GM23338 (cell line): ENCODE measurements at regions not wholly inside any gene's neighbourhood (a gene's known extent, or its start where the extent isn't known, plus 50 kb on each side); places are given as distances from the start of the nearest gene placed in this dataset.
"Not testable (repeated sequence)": the region's sequence is repeated elsewhere in the genome, so short reads cannot be mapped to it uniquely, and the experiment has no call there.

Experiments
- ATAC-seq: fragments of 200-7000 bp; cut with Tn5 transposase; 3 replicates; pipeline ENCODE4 v1.9.1; 2020
- DNase-seq: peaks from one replicate; pipeline ENCODE4 v3.0.0-alpha.2; 2015; ENCODE audit warnings: low spot score
- H2AFZ ChIP-seq: fragments of 200-600 bp; sonication (generic); 2 replicates; pipeline ENCODE4 v1.8.0; 2016; ENCODE audit warnings: antibody characterized with exemption, mild to moderate bottlenecking, moderate library complexity
- H3F3A ChIP-seq: fragments of 200-600 bp; sonication (generic); replicated peaks from 2 replicates; pipeline ENCODE4 v1.8.0; 2017; ENCODE audit warnings: antibody characterized with exemption, mixed run types, low read depth
- H3K27ac ChIP-seq: fragments of 200-600 bp; sonication (generic); 2 replicates; pipeline ENCODE4 v1.6.1; 2016; ENCODE audit warnings: low read depth
- H3K27me3 ChIP-seq: fragments of 200-600 bp; sonication (generic); 2 replicates; pipeline ENCODE4 v1.8.0; 2016; ENCODE audit warnings: mild to moderate bottlenecking, mixed run types, moderate library complexity; ENCODE audit not compliant: insufficient read depth
- H3K36me3 ChIP-seq: fragments of 200-600 bp; sonication (generic); 2 replicates; pipeline ENCODE4 v1.8.0; 2016; ENCODE audit warnings: mild to moderate bottlenecking; ENCODE audit not compliant: insufficient read depth
- H3K4me1 ChIP-seq: fragments of 200-600 bp; sonication (generic); 2 replicates; pipeline ENCODE4 v1.8.0; 2016; ENCODE audit warnings: mild to moderate bottlenecking, moderate library complexity; ENCODE audit not compliant: insufficient read depth
- H3K4me2 ChIP-seq: fragments of 200-600 bp; sonication (generic); 2 replicates; pipeline ENCODE4 v1.7.1; 2017; ENCODE audit warnings: mixed run types
- H3K4me3 ChIP-seq: fragments of 200-600 bp; sonication (generic); 2 replicates; pipeline ENCODE4 v1.6.1; 2016; ENCODE audit warnings: mixed run types
- H3K79me2 ChIP-seq: fragments of 200-600 bp; sonication (generic); replicated peaks from 2 replicates; pipeline ENCODE4 v1.8.0; 2017; ENCODE audit warnings: mild to moderate bottlenecking; ENCODE audit not compliant: insufficient read depth
- H3K9me2 ChIP-seq: fragments of 200-600 bp; sonication (generic); 2 replicates; pipeline ENCODE4 v1.8.0; 2017; ENCODE audit not compliant: insufficient read depth
- H4K20me1 ChIP-seq: fragments of 200-600 bp; sonication (generic); replicated peaks from 2 replicates; pipeline ENCODE4 v1.8.0; 2017; ENCODE audit warnings: mild to moderate bottlenecking; ENCODE audit not compliant: insufficient read depth
- H3K27ac Mint-ChIP-seq: 2 replicates; pipeline ENCODE4 v1.8.0; 2020; ENCODE audit warnings: inconsistent platforms, mild to moderate bottlenecking, moderate library complexity, mixed read lengths
- H3K27me3 Mint-ChIP-seq: 3 replicates; pipeline ENCODE4 v1.8.0; 2022; ENCODE audit warnings: low read depth, mild to moderate bottlenecking, moderate library complexity, mixed read lengths, inconsistent platforms; ENCODE audit not compliant: insufficient read depth, poor library complexity
- H3K36me3 Mint-ChIP-seq: 3 replicates; pipeline ENCODE4 v1.8.0; 2021; ENCODE audit warnings: low read depth, mild to moderate bottlenecking, inconsistent platforms, moderate library complexity, mixed read lengths
- H3K4me1 Mint-ChIP-seq: 3 replicates; pipeline ENCODE4 v1.8.0; 2020; ENCODE audit warnings: mild to moderate bottlenecking, inconsistent platforms, mixed read lengths
- H3K4me3 Mint-ChIP-seq: 3 replicates; pipeline ENCODE4 v1.8.0; 2021; ENCODE audit warnings: moderate library complexity, mild to moderate bottlenecking, inconsistent platforms, mixed read lengths
- H3K9me3 Mint-ChIP-seq: 3 replicates; pipeline ENCODE4 v1.8.0; 2020; ENCODE audit warnings: moderate library complexity, mild to moderate bottlenecking, inconsistent platforms, mixed read lengths
- CTCF ChIP-seq, 2 experiments: fragments of 200-600 bp in 1 of 2; sonication (generic) in 1 of 2; conservative IDR thresholded peaks; 2 replicates each; pipeline versions ENCODE4 v1.5.1 to v1.6.1; 2016 to 2017; ENCODE audit warnings: antibody characterized with exemption in 2 of 2, low read depth in 2 of 2, mild to moderate bottlenecking in 2 of 2, moderate library complexity in 1 of 2
- EZH2 ChIP-seq: fragments of 200-600 bp; sonication (generic); IDR thresholded peaks from one replicate; pipeline ENCODE4 v1.8.0; 2017; ENCODE audit warnings: antibody characterized with exemption, mild to moderate bottlenecking, low read depth; ENCODE audit not compliant: unreplicated experiment
- JUNB ChIP-seq: IDR thresholded peaks from one replicate; pipeline ENCODE4 v1.6.1; 2016; ENCODE audit warnings: antibody characterized with exemption; ENCODE audit not compliant: unreplicated experiment
- STAT1 ChIP-seq: IDR thresholded peaks from one replicate; pipeline ENCODE4 v1.6.1; 2016; ENCODE audit warnings: antibody characterized with exemption; ENCODE audit not compliant: unreplicated experiment
- ZNF331 ChIP-seq: fragments of 250-450 bp; sonication (Bioruptor Pico); IDR thresholded peaks from 2 replicates; pipeline ENCODE4 v1.5.0; 2020; ENCODE audit warnings: low read depth, mild to moderate bottlenecking, moderate library complexity
- ZNF462 ChIP-seq: fragments of 250-450 bp; sonication (Bioruptor Pico); IDR thresholded peaks from 2 replicates; pipeline ENCODE4 v1.5.0; 2020; ENCODE audit warnings: mild to moderate bottlenecking, moderate library complexity

- TF ChIP-seq ZNF331 (CRISPR knock-in tag) (no peak), EZH2 (no peak), ZNF462 (CRISPR knock-in tag) (no peak), CTCF (conservative IDR thresholded peaks at IDR 0.05; ENCODE audit: low read depth in 2 of 2) (no peak), STAT1 (no peak), JUNB (no peak)
- H3K27ac Mint-ChIP-seq: no peak overlapping the region
- ATAC-seq: no peak
Observed at GRCh38 chr20:12949429-12949980, 59.3 kb upstream of the SPTLC3 start.

GRCh38 chr20:12954254-12954653, 54.5 kb upstream of the SPTLC3 start:
- H3K9me2 ChIP-seq, H3F3A ChIP-seq, H3K27me3 ChIP-seq, H2AFZ ChIP-seq, H3K9me3 Mint-ChIP-seq, H3K36me3 Mint-ChIP-seq, H3K4me2 ChIP-seq, H3K27ac Mint-ChIP-seq, H3K4me1 ChIP-seq, H3K4me3 Mint-ChIP-seq, H3K27ac ChIP-seq, H4K20me1 ChIP-seq, H3K4me1 Mint-ChIP-seq, ATAC-seq, DNase-seq, H3K27me3 Mint-ChIP-seq, H3K36me3 ChIP-seq, H3K4me3 ChIP-seq, H3K79me2 ChIP-seq: not testable (repeated sequence)

More at GRCh38 chr20:12949429-12949980, 59.3 kb upstream of the SPTLC3 start:
- Mint-ChIP-seq H3K36me3 (no peaks in the 10 kb centered on the region), H3K4me3 (no peak overlapping the region), H3K27me3 (peaks cover 3% of the 10 kb centered on the region), H3K4me1 (no peaks in the 10 kb centered on the region), H3K9me3 (no peaks in the 10 kb centered on the region; the same call in 2 of the 3 replicates)
- Histone ChIP-seq H3K36me3 (no peaks in the 10 kb centered on the region), H3K79me2 (no peaks in the 10 kb centered on the region), H3K4me1 (no peaks in the 10 kb centered on the region), H3K4me3 (no peak overlapping the region), H3K27me3 (no peaks in the 10 kb centered on the region), H3F3A (no peaks in the 10 kb centered on the region), H3K27ac (no peak overlapping the region), H3K9me2 (peaks cover 5% of the 10 kb centered on the region; the same call in 1 of the 2 replicates), H3K4me2 (no peak overlapping the region), H4K20me1 (no peaks in the 10 kb centered on the region), H2AFZ (no peak overlapping the region)
- no peak for DNase-seq
